Liver (tissue), 3 donors: ENCODE measurements at regions not wholly inside any gene's neighbourhood (a gene's known extent, or its start where the extent isn't known, plus 50 kb on each side); places are given as distances from the start of the nearest gene placed in this dataset.

Experiments used
- ATF3 ChIP-seq: IDR thresholded peaks from 2 replicates; pipeline ENCODE4 v1.6.1; 2016; ENCODE audit warnings: antibody characterized with exemption
- CTCF ChIP-seq: fragments of 150-350 bp; IDR thresholded peaks from 2 replicates; pipeline ENCODE4 v1.5.1; 2017; ENCODE audit warnings: improper control_type of control experiment, low read depth, low read length; ENCODE audit not compliant: missing input control
- EGR1 ChIP-seq, 2 donors: IDR thresholded peaks; 2 replicates each; pipeline ENCODE4 v1.6.1; 2016 to 2018; ENCODE audit warnings: antibody characterized with exemption in 2 of 2, low read depth in 2 of 2
- FOXA1 ChIP-seq: IDR thresholded peaks from 2 replicates; pipeline ENCODE4 v1.6.1; 2016; ENCODE audit warnings: antibody characterized with exemption
- GABPA ChIP-seq, 2 donors: IDR thresholded peaks in 1 of 2; conservative IDR thresholded peaks in 1 of 2; 2 replicates each; pipeline ENCODE4 v1.6.1; 2016; ENCODE audit warnings: antibody characterized with exemption in 2 of 2, mild to moderate bottlenecking in 1 of 2, moderate library complexity in 1 of 2
- HNF4A ChIP-seq, 2 donors: conservative IDR thresholded peaks; 2 replicates each; pipeline ENCODE4 v1.6.1; 2016; ENCODE audit warnings: antibody characterized with exemption in 2 of 2, mild to moderate bottlenecking in 2 of 2
- HNF4G ChIP-seq: IDR thresholded peaks from 2 replicates; pipeline ENCODE4 v1.6.1; 2016; ENCODE audit warnings: antibody characterized with exemption
- JUND ChIP-seq, 2 donors: IDR thresholded peaks; 2 replicates each; pipeline ENCODE4 v1.6.1; 2016; ENCODE audit warnings: antibody characterized with exemption in 2 of 2
- MAX ChIP-seq: IDR thresholded peaks from 2 replicates; pipeline ENCODE4 v1.6.1; 2016; ENCODE audit warnings: antibody characterized with exemption
- RAD21 ChIP-seq, 2 donors: IDR thresholded peaks; 2 replicates each; pipeline ENCODE4 v1.6.1; 2016; ENCODE audit warnings: antibody characterized with exemption in 2 of 2, mild to moderate bottlenecking in 2 of 2
- REST ChIP-seq: IDR thresholded peaks from 2 replicates; pipeline ENCODE4 v1.6.1; 2016; ENCODE audit warnings: antibody characterized with exemption, mild to moderate bottlenecking
- RXRA ChIP-seq, 2 donors: IDR thresholded peaks; 2 replicates each; pipeline ENCODE4 v1.6.1; 2017 to 2018; ENCODE audit warnings: antibody characterized with exemption in 2 of 2, mild to moderate bottlenecking in 1 of 2
- SP1 ChIP-seq: IDR thresholded peaks from 2 replicates; pipeline ENCODE4 v1.6.1; 2018; ENCODE audit warnings: antibody characterized with exemption, mild to moderate bottlenecking
- YY1 ChIP-seq: IDR thresholded peaks from 2 replicates; pipeline ENCODE4 v1.6.1; 2016; ENCODE audit warnings: antibody characterized with exemption, mild to moderate bottlenecking
- donor health status: healthy.
- donor health status: healthy.

GRCh38 chr3:6568999-6569493, 291.9 kb upstream of the GRM7 start:
- TF ChIP-seq CTCF (no peak), REST (no peak), RAD21 (IDR thresholded peaks at IDR 0.05) (no peak), GABPA (IDR thresholded peaks at IDR 0.05 in 1 of 2, conservative IDR thresholded peaks at IDR 0.05 in 1 of 2) (no peak), YY1 (no peak), MAX (no peak), EGR1 (IDR thresholded peaks at IDR 0.05; ENCODE audit: low read depth in 2 of 2) (no peak), RXRA (IDR thresholded peaks at IDR 0.05) (no peak), FOXA1 (no peak), HNF4G (no peak), SP1 (no peak), HNF4A (conservative IDR thresholded peaks at IDR 0.05) (no peak), JUND (IDR thresholded peaks at IDR 0.05) (no peak), ATF3 (no peak)
